ENCODE measurements at regions not wholly inside any gene's neighbourhood (a gene's known extent, or its start where the extent isn't known, plus 50 kb on each side); places are given as distances from the start of the nearest gene placed in this dataset.
A peak's percentile ranks its signal among the peaks of the same experiment; 100 is the strongest.

DNA sequence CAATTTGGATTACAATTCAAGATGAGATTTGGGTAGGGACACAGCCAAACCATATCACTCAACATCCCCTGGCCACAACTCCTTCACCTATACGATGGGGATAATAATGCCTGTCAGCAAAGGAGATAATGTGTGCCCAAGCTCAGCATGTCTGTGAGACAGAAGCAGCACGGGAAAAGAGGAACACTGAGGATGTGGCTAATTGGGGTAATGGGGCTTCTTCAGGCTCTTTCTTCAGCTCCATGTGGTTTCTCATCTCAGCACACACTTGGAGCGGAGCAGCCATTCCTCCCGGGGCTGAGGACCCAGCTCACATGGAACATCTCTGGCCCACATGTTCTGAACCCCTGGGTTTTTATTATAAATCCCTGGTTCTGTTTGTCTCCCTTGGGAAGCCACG, 136.0 kb upstream of the NAMPT start:
- no peak for ATAC-seq
- H3K9me3 ChIP-seq, result no peaks in the 10 kb centered on the region
- no peak overlapping the region for H3K4me3 ChIP-seq
- no peak for DNase-seq
- TF ChIP-seq, protein P1, sequence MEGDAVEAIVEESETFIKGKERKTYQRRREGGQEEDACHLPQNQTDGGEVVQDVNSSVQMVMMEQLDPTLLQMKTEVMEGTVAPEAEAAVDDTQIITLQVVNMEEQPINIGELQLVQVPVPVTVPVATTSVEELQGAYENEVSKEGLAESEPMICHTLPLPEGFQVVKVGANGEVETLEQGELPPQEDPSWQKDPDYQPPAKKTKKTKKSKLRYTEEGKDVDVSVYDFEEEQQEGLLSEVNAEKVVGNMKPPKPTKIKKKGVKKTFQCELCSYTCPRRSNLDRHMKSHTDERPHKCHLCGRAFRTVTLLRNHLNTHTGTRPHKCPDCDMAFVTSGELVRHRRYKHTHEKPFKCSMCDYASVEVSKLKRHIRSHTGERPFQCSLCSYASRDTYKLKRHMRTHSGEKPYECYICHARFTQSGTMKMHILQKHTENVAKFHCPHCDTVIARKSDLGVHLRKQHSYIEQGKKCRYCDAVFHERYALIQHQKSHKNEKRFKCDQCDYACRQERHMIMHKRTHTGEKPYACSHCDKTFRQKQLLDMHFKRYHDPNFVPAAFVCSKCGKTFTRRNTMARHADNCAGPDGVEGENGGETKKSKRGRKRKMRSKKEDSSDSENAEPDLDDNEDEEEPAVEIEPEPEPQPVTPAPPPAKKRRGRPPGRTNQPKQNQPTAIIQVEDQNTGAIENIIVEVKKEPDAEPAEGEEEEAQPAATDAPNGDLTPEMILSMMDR (IDR thresholded peaks at IDR 0.05), result no peak
- TF ChIP-seq POLR2A (IDR thresholded peaks at IDR 0.05), result no peak
- no peaks in the 10 kb centered on the region for H3K27me3 ChIP-seq
- intact Hi-C loops (cut with DNase I), result no loop called here
- no peaks in the 10 kb centered on the region for H3K36me3 ChIP-seq
- WGBS (ENCODE audit: insufficient coverage, low coverage, low lambda C conversion rate, missing lambda C conversion rate), result 57% methylated on average over 3 of the region's 5 CpGs
- H3K4me1 ChIP-seq, result peaks cover 1 to 65% (median 17%) of the 10 kb centered on the region in 4 donors
- peak overlapping the region; percentile 48 to 85 (median 80) for H3K27ac ChIP-seq

DNA sequence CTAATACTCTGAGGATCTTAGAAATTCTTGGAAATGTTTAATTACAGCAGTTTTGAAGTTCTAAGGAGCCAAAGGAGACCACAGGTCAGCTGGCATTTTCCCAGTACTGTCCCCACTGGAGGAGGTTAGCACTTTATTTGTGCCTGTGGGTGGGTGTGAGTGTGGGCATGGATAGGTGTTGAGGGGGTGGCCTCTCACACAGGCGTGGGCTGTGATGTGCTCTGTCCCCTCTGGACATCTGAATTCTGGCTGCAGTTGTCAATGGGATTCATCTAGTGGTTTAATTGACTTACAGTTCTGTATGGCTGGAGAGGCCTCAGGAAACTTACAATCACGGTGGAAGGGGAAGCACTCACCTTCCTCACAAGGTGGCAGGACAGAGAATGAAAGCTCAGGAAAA, 135.4 kb upstream of the NAMPT start:
- peaks cover 1 to 62% (median 15%) of the 10 kb centered on the region in 4 donors for H3K4me1 ChIP-seq
- TF ChIP-seq, protein P1 (IDR thresholded peaks at IDR 0.05), result no peak
- no peak for TF ChIP-seq POLR2A (IDR thresholded peaks at IDR 0.05)
- DNase-seq, result no peak
- ATAC-seq, result no peak
- peak overlapping the region; percentile 2 to 85 (median 80) for H3K27ac ChIP-seq
- intact Hi-C loops (cut with DNase I), result no loop called here
- H3K9me3 ChIP-seq, result no peaks in the 10 kb centered on the region
- H3K36me3 ChIP-seq, result no peaks in the 10 kb centered on the region
- H3K4me3 ChIP-seq, result no peak overlapping the region
- 80% methylated on average over 1 of the region's 2 CpGs for WGBS (ENCODE audit: insufficient coverage, low coverage, low lambda C conversion rate, missing lambda C conversion rate)
- no peaks in the 10 kb centered on the region for H3K27me3 ChIP-seq

DNA sequence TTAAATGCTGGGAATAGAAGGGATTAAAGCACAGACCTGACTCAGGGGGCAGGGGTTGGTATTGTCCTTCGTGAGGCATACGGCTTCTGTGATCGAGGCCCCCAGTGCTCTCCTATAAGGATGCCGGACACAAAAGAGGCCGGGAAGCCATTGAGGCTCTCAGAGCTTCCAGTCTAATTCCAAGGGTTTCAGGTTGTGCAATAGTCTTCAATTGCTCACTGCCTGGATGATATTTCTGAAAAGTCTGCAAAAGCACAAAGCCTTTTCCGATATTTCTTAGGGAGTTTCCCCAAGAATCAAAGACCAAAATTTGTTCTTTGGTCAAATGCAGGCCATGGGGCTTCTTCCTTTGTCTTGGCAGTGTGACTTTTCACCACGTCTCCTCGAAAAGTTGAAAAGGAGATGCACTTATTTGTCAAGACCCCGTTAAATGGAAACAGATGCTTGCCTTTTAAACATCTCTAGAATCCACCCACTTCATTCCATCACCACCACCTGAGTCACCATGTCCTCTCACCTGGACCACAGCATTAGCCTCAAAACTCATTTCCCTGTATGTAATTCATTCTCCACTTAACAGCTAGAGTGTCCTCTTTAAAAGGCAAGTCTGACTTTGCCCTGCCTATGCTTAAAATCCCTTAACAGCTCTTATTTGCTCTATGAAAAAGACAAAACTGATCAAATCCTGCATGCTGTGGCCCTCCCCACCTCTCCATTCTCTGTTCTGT, 134.8 kb upstream of the NAMPT start:
- peaks cover 1 to 63% (median 12%) of the 10 kb centered on the region in 4 donors for H3K4me1 ChIP-seq
- no peaks in the 10 kb centered on the region for H3K9me3 ChIP-seq
- ATAC-seq, result no peak
- H3K27me3 ChIP-seq, result no peaks in the 10 kb centered on the region
- TF ChIP-seq, protein P1 (IDR thresholded peaks at IDR 0.05), result no peak
- TF ChIP-seq POLR2A (IDR thresholded peaks at IDR 0.05), result no peak
- no peaks in the 10 kb centered on the region for H3K36me3 ChIP-seq
- H3K4me3 ChIP-seq, result no peak overlapping the region
- 86% methylated on average over 6 of the region's 9 CpGs for WGBS (ENCODE audit: insufficient coverage, low coverage, low lambda C conversion rate, missing lambda C conversion rate)
- intact Hi-C loops (cut with DNase I), result no loop called here
- H3K27ac ChIP-seq, result peak overlapping the region; percentile 2 to 85 (median 80)
- DNase-seq, result no peak

DNA sequence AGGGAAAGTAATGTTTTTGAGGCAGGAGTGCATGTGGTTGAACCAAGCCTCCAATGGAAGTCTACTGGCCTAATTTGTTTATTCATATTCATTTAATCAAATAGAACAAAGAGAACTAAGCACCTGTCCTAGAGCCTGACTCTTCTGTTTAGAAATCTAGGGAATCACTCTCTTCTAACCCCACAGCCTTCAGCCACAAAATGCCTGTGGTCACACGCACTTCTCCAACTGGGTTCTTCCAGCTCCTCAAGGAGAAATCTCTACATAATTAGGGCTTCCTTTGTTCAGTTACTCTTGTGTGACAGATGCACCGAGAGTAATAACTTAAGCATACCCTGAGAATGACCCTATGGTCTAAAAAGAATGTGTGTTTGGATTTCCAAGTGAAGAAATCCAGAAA, 133.7 kb upstream of the NAMPT start:
- Histone ChIP-seq H3K4me1 (peaks cover 1 to 62% (median 5%) of the 10 kb centered on the region in 4 donors), H3K27ac (peak overlapping the region; percentile 13 to 85 (median 56)), H3K4me3 (no peak overlapping the region), H3K36me3 (no peaks in the 10 kb centered on the region), H3K27me3 (no peaks in the 10 kb centered on the region), H3K9me3 (no peaks in the 10 kb centered on the region)
- DNase-seq (no peak), ATAC-seq (peak in 1 of 4 donors; percentile 7)
- TF ChIP-seq, protein P1 (IDR thresholded peaks at IDR 0.05), result no peak
- no peak for TF ChIP-seq POLR2A (IDR thresholded peaks at IDR 0.05)
- intact Hi-C loops (cut with DNase I), result no loop called here
- WGBS (ENCODE audit: insufficient coverage, low coverage, low lambda C conversion rate, missing lambda C conversion rate), result 44% methylated on average over 2 of the region's 2 CpGs
